Mesendoderm (in vitro differentiated cells): ENCODE measurements at regions not wholly inside any gene's neighbourhood (a gene's known extent, or its start where the extent isn't known, plus 50 kb on each side); places are given as distances from the start of the nearest gene placed in this dataset.

Experiments
- DNase-seq: peaks from one replicate; pipeline ENCODE4 v3.0.0; 2013
- H2AK5ac ChIP-seq: 2 replicates; pipeline ENCODE4 v1.6.1; 2013; ENCODE audit warnings: low read length, inconsistent platforms
- H2BK120ac ChIP-seq: 2 replicates; pipeline ENCODE4 v1.6.1; 2013; ENCODE audit warnings: low read depth, mild to moderate bottlenecking, low read length, moderate library complexity, mixed read lengths
- H2BK15ac ChIP-seq: replicated peaks from 2 replicates; pipeline ENCODE4 v1.6.1; 2013; ENCODE audit warnings: low read depth, mild to moderate bottlenecking, moderate library complexity
- H2BK5ac ChIP-seq: 2 replicates; pipeline ENCODE4 v1.6.1; 2013; ENCODE audit warnings: low read length, inconsistent platforms
- H3K18ac ChIP-seq: 2 replicates; pipeline ENCODE4 v1.6.1; 2013; ENCODE audit warnings: mild to moderate bottlenecking, low read length, mixed read lengths
- H3K23ac ChIP-seq: one replicate; pipeline ENCODE4 v1.6.1; 2013; ENCODE audit warnings: low read length
- H3K27ac ChIP-seq: 2 replicates; pipeline ENCODE4 v1.5.1; 2013; ENCODE audit warnings: low read depth, mild to moderate bottlenecking, inconsistent platforms, low read length, moderate library complexity
- H3K27me3 ChIP-seq: 2 replicates; pipeline ENCODE4 v1.6.1; 2013; ENCODE audit warnings: low read length, control low read depth, mild to moderate bottlenecking, inconsistent platforms; ENCODE audit not compliant: insufficient read depth, poor library complexity
- H3K36me3 ChIP-seq: 2 replicates; pipeline ENCODE4 v1.6.1; 2013; ENCODE audit warnings: low read length, inconsistent platforms; ENCODE audit not compliant: control insufficient read depth, insufficient read depth
- H3K4ac ChIP-seq: one replicate; pipeline ENCODE4 v1.6.1; 2013; ENCODE audit warnings: low read depth, mild to moderate bottlenecking, low read length, moderate library complexity
- H3K4me1 ChIP-seq: 2 replicates; pipeline ENCODE4 v1.6.1; 2013; ENCODE audit warnings: low read depth, low read length, inconsistent platforms; ENCODE audit not compliant: control insufficient read depth
- H3K4me2 ChIP-seq: 2 replicates; pipeline ENCODE4 v1.6.1; 2013; ENCODE audit warnings: low read length
- H3K4me3 ChIP-seq: 2 replicates; pipeline ENCODE4 v1.5.1; 2013; ENCODE audit warnings: mild to moderate bottlenecking, low read length
- H3K56ac ChIP-seq: one replicate; pipeline ENCODE4 v1.6.1; 2013; ENCODE audit warnings: low read length
- H3K79me1 ChIP-seq: 2 replicates; pipeline ENCODE4 v1.6.1; 2013; ENCODE audit warnings: low read length, inconsistent platforms
- H3K79me2 ChIP-seq: 2 replicates; pipeline ENCODE4 v1.6.1; 2013; ENCODE audit warnings: mild to moderate bottlenecking, low read length; ENCODE audit not compliant: control insufficient read depth, insufficient read depth
- H3K9ac ChIP-seq: 2 replicates; pipeline ENCODE4 v1.6.1; 2013; ENCODE audit warnings: low read length, inconsistent platforms
- H4K5ac ChIP-seq: one replicate; pipeline ENCODE4 v1.6.1; 2013; ENCODE audit warnings: low read length
- H4K8ac ChIP-seq: one replicate; pipeline ENCODE4 v1.6.1; 2013; ENCODE audit warnings: low read depth, mild to moderate bottlenecking, control low read depth, low read length, moderate library complexity
- WGBS: extraction: QIAGEN DNeasy Blood & Tissue Kit; methylation state at CpG from one replicate; pipeline ENCODE4 v1.1.7; 2013; ENCODE audit warnings: low lambda C conversion rate, missing lambda C conversion rate; ENCODE audit not compliant: insufficient coverage; ENCODE audit errors: extremely low coverage; 5-methylcytosine and 5-hydroxymethylcytosine counted together

DNA sequence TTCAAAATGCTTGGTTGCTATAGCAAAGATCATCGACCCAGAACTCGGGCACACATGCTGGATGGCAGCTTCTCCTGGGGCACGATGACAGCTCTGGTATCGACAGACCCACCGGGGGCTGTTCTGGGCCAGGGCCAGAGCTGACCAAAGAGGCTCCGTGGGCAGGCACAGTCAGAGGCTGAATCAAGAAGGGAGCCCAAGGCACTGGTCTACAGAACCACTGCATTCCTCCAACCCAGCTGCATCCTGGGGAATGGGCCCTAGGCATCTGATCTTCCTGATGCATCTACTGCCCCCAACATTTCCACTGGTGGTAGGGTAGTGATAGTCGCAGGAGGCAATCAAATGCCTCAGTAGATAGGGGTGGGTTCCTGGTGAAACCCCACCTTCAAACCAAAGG lies 470.3 kb downstream of the TBC1D22A start:
- H3K9ac ChIP-seq = no peak overlapping the region
- H4K5ac ChIP-seq = no peak overlapping the region
- no peak overlapping the region for H3K4ac ChIP-seq
- H3K4me3 ChIP-seq = no peak overlapping the region
- no peak for DNase-seq
- H3K79me2 ChIP-seq = no peaks in the 10 kb centered on the region
- no peak overlapping the region for H2BK120ac ChIP-seq
- no peak overlapping the region for H3K4me2 ChIP-seq
- H3K18ac ChIP-seq = no peak overlapping the region
- no peak overlapping the region for H4K8ac ChIP-seq
- H3K27ac ChIP-seq = no peak overlapping the region
- no peaks in the 10 kb centered on the region for H3K79me1 ChIP-seq
- no peak overlapping the region for H3K23ac ChIP-seq
- no CpG with 5 or more reads among the region's 7 CpGs for WGBS
- H3K36me3 ChIP-seq = no peaks in the 10 kb centered on the region
- H3K56ac ChIP-seq = no peak overlapping the region
- H2BK5ac ChIP-seq = no peak overlapping the region
- H3K27me3 ChIP-seq = no peaks in the 10 kb centered on the region
- no peak overlapping the region for H2AK5ac ChIP-seq
- no peaks in the 10 kb centered on the region for H3K4me1 ChIP-seq
- no peak overlapping the region for H2BK15ac ChIP-seq

- Histone ChIP-seq H3K27ac (no peak overlapping the region), H3K4ac (no peak overlapping the region), H3K9ac (no peak overlapping the region), H2BK15ac (no peak overlapping the region), H4K5ac (no peak overlapping the region), H2AK5ac (no peak overlapping the region), H3K4me3 (no peak overlapping the region), H3K4me1 (no peaks in the 10 kb centered on the region), H3K79me2 (no peaks in the 10 kb centered on the region), H4K8ac (no peak overlapping the region), H3K18ac (no peak overlapping the region), H3K36me3 (no peaks in the 10 kb centered on the region), H2BK120ac (no peak overlapping the region), H3K23ac (no peak overlapping the region), H3K79me1 (no peaks in the 10 kb centered on the region), H3K27me3 (no peaks in the 10 kb centered on the region), H3K56ac (no peak overlapping the region), H2BK5ac (no peak overlapping the region), H3K4me2 (no peak overlapping the region)
- DNase-seq = no peak
- no CpG with 5 or more reads among the region's 4 CpGs for WGBS
Measured at GRCh38 chr22:47232197-47232596, 469.7 kb downstream of the TBC1D22A start.

- Histone ChIP-seq H2AK5ac (no peak overlapping the region), H4K5ac (no peak overlapping the region), H3K18ac (no peak overlapping the region), H3K36me3 (no peaks in the 10 kb centered on the region), H3K4ac (no peak overlapping the region), H2BK5ac (no peak overlapping the region), H3K27me3 (no peaks in the 10 kb centered on the region), H3K79me1 (no peaks in the 10 kb centered on the region), H3K4me1 (no peaks in the 10 kb centered on the region), H3K79me2 (no peaks in the 10 kb centered on the region), H2BK15ac (no peak overlapping the region), H2BK120ac (no peak overlapping the region), H3K27ac (no peak overlapping the region), H3K9ac (no peak overlapping the region), H3K23ac (no peak overlapping the region), H4K8ac (no peak overlapping the region), H3K56ac (no peak overlapping the region), H3K4me3 (no peak overlapping the region), H3K4me2 (no peak overlapping the region)
- no CpG with 5 or more reads among the region's 7 CpGs for WGBS
- no peak for DNase-seq
Measured at GRCh38 chr22:47231759-47232158, 469.3 kb downstream of the TBC1D22A start.

DNA sequence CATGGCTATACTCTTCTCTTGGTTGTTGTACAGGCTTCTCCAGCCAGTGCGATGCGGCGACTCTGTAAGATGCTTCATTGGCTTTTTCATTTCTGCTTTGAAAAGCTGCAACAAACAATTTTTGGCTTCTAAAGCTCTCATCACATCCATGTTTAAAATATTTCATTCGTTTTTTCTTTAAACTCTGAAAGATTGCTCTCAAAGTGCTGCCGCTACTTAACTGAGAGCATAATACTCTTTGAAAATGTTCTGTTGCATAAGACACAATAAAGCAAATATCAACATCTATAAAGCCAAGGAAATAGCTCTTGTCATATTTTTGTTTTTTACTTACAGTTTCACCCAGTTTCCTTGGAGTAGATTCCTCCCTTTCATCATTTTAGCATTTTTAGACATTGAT lies 468.3 kb downstream of the TBC1D22A start:
- DNase-seq = no peak
- H3K18ac ChIP-seq = no peak overlapping the region
- H3K79me1 ChIP-seq = no peaks in the 10 kb centered on the region
- H2AK5ac ChIP-seq = no peak overlapping the region
- no peak overlapping the region for H4K5ac ChIP-seq
- H3K9ac ChIP-seq = no peak overlapping the region
- no peak overlapping the region for H3K4me3 ChIP-seq
- H3K56ac ChIP-seq = no peak overlapping the region
- H3K23ac ChIP-seq = no peak overlapping the region
- H3K4ac ChIP-seq = no peak overlapping the region
- no peak overlapping the region for H2BK5ac ChIP-seq
- WGBS = no CpG with 5 or more reads among the region's 5 CpGs
- H2BK15ac ChIP-seq = no peak overlapping the region
- H3K4me1 ChIP-seq = no peaks in the 10 kb centered on the region
- no peak overlapping the region for H3K4me2 ChIP-seq
- H3K27ac ChIP-seq = no peak overlapping the region
- no peak overlapping the region for H2BK120ac ChIP-seq
- no peaks in the 10 kb centered on the region for H3K36me3 ChIP-seq
- no peak overlapping the region for H4K8ac ChIP-seq
- no peaks in the 10 kb centered on the region for H3K27me3 ChIP-seq
- no peaks in the 10 kb centered on the region for H3K79me2 ChIP-seq

GRCh38 chr22:47230251-47230650 lies 467.8 kb downstream of the TBC1D22A start:
- no peak overlapping the region for H3K9ac ChIP-seq
- no peaks in the 10 kb centered on the region for H3K79me2 ChIP-seq
- no peaks in the 10 kb centered on the region for H3K4me1 ChIP-seq
- no peak overlapping the region for H2AK5ac ChIP-seq
- H3K79me1 ChIP-seq = no peaks in the 10 kb centered on the region
- DNase-seq = no peak
- no peaks in the 10 kb centered on the region for H3K27me3 ChIP-seq
- H2BK5ac ChIP-seq = no peak overlapping the region
- no peak overlapping the region for H3K4ac ChIP-seq
- H3K56ac ChIP-seq = no peak overlapping the region
- no peak overlapping the region for H3K4me3 ChIP-seq
- no peak overlapping the region for H4K8ac ChIP-seq
- WGBS = no CpG with 5 or more reads among the region's 7 CpGs
- H4K5ac ChIP-seq = no peak overlapping the region
- H3K23ac ChIP-seq = no peak overlapping the region
- H3K4me2 ChIP-seq = no peak overlapping the region
- H2BK15ac ChIP-seq = no peak overlapping the region
- H3K36me3 ChIP-seq = no peaks in the 10 kb centered on the region
- no peak overlapping the region for H2BK120ac ChIP-seq
- no peak overlapping the region for H3K27ac ChIP-seq
- H3K18ac ChIP-seq = no peak overlapping the region

- no peaks in the 10 kb centered on the region for H3K79me2 ChIP-seq
- no peak overlapping the region for H3K18ac ChIP-seq
- no peak for DNase-seq
- no peak overlapping the region for H2BK15ac ChIP-seq
- no peaks in the 10 kb centered on the region for H3K36me3 ChIP-seq
- H3K23ac ChIP-seq = no peak overlapping the region
- H2BK120ac ChIP-seq = no peak overlapping the region
- H3K56ac ChIP-seq = no peak overlapping the region
- H3K79me1 ChIP-seq = no peaks in the 10 kb centered on the region
- H2AK5ac ChIP-seq = no peak overlapping the region
- no peak overlapping the region for H3K4me3 ChIP-seq
- no peak overlapping the region for H2BK5ac ChIP-seq
- no peak overlapping the region for H3K4me2 ChIP-seq
- H3K27ac ChIP-seq = no peak overlapping the region
- H4K8ac ChIP-seq = no peak overlapping the region
- no peak overlapping the region for H3K9ac ChIP-seq
- H3K27me3 ChIP-seq = no peaks in the 10 kb centered on the region
- no peaks in the 10 kb centered on the region for H3K4me1 ChIP-seq
- no peak overlapping the region for H3K4ac ChIP-seq
- WGBS = no CpG with 5 or more reads among the region's 3 CpGs
- no peak overlapping the region for H4K5ac ChIP-seq
Measured at GRCh38 chr22:47228767-47229166, 466.3 kb downstream of the TBC1D22A start.
